SK-N-MC (cell line): ENCODE measurements at regions not wholly inside any gene's neighbourhood (a gene's known extent, or its start where the extent isn't known, plus 50 kb on each side); places are given as distances from the start of the nearest gene placed in this dataset.
"Not testable (repeated sequence)": the region's sequence is repeated elsewhere in the genome, so short reads cannot be mapped to it uniquely, and the experiment has no call there.

Source experiments
- EZH2 ChIP-seq: fragments of 200-600 bp; sonication (generic); IDR thresholded peaks from one replicate; pipeline ENCODE4 v1.6.1; 2017; ENCODE audit warnings: antibody characterized with exemption
- POLR2AphosphoS5 ChIP-seq: IDR thresholded peaks from 2 replicates; pipeline ENCODE4 v1.6.1; 2012; ENCODE audit warnings: mild to moderate bottlenecking, low read depth, low read length, borderline replicate concordance

GRCh38 chr16:29581764-29582163 is 75.6 kb upstream of the NPIPB12 start:
- not testable (repeated sequence) for TF ChIP-seq POLR2AphosphoS5, EZH2
